ENCODE measurements at regions not wholly inside any gene's neighbourhood (a gene's known extent, or its start where the extent isn't known, plus 50 kb on each side); places are given as distances from the start of the nearest gene placed in this dataset.
"Not testable (repeated sequence)": the region's sequence is repeated elsewhere in the genome, so short reads cannot be mapped to it uniquely, and the experiment has no call there.

DNA sequence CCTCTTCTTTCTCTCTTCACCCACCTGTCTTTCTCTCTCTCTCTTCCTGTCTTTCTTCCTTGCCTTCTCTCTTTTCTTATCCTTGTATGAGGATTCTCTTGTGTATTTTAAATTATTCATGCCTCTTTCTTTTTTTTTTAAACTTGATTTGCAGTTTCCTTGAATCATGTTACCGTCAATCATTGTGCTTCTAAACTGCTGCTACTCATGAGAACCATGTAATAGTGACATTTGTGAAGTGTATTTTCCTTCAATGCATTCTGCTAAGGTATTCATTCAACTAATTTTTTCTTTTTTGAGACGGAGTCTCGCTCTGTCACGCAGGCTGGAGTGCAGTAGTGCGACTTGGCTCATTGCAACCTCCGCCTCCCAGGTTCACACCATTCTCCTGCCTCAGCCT, 539.1 kb upstream of the BRINP3 start:
- no peak for DNase-seq

GRCh38 chr1:191022856-191023255, 545.2 kb upstream of the BRINP3 start:
- DNase-seq, result no peak

DNA sequence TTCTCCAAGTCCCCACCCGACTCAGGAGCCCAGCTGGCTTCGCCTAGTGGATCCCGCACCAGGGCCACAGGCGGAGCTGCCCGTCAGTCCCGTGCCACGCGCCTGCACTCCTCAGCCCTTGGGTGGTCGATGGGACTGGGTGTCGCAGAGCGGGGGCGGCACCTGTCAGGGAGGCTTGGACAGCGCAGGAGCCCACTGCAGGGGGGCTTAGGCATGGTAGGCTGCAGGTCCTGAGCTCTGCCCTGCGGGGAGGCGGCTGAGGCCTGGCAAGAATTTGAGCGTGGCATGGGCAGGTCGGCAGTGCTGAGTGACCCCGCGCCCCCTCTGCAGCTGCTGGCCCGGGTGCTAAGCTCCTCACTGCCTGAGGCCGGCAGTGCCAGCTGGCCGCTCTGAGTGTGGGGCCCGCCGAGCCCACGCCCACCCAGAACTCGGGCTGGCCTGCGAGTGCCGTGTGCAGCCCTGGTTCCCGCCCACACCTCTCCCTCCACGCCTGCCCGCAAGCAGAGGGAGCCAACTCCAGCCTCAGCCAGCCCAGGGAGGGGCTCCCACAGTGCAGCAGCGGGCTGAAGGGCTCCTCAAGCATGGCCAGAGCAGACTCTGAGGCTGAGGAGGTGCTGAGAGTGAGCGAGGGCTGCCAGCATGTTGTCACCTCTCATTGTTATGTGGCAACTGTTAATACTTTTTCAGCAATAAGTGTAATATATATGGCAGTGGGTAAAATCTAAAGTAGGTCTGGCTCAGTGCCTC, 548.4 kb upstream of the BRINP3 start:
- no peak for DNase-seq

DNA sequence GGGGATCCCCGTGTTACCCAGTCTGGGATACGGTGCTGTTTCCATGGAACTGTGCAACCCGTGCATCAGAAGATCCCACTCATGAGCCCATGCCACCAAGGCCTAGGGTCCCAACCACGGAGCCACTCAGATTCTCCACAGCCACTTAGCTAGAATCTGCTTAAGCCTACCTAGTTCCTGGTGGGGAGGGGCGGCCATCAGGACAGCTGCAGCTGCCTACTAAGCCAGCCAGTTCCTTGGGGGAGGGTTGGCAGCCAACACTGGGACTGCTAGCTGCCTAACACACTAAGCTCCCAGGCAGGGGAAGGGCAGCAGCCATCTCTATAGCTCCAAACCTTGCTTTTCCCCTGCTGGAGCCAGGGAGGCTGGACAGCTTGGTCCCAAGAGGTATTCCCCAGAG, 549.2 kb upstream of the BRINP3 start:
- no peak for DNase-seq

GRCh38 chr1:191034132-191034531, 556.5 kb upstream of the BRINP3 start:
- DNase-seq, result no peak

DNA sequence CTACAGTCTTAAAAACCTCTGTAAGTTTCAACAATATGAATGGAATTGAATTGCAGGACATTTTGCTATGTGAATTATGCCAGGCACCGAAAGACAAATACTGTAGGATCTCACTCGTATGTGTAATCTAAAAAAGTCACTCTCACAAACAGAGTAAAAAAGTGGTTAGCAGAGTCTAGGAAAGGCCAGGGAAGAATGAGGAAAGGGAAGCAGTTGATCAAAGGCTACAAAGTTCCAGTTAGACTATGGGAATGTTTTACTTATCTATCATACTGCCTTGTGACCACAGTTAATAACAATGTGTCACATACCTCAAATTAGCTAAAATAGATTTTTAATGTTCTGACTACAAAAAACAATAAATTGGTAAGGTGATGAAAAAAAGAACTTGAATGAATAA, 565.4 kb upstream of the BRINP3 start:
- no peak for DNase-seq

DNA sequence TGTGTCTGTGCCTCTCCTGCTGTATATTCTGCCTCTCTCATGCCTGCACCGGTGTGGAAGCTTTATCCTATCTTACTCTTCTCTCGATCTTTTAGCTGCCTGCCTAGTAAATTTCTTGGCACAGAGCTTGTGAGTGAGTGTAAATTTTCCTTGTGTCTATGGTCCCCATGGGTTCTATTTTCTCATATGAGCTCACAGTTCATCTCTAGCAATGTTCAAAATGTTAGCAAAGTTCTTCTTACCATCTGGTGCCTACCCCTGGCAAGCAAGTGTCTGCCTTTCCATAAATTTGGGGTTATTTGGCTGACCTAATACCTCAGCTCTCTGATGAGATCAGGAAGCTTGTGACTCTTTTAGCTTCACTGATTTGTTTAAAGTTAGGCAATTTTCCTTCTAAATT, 572.1 kb upstream of the BRINP3 start:
- DNase-seq, result no peak

DNA sequence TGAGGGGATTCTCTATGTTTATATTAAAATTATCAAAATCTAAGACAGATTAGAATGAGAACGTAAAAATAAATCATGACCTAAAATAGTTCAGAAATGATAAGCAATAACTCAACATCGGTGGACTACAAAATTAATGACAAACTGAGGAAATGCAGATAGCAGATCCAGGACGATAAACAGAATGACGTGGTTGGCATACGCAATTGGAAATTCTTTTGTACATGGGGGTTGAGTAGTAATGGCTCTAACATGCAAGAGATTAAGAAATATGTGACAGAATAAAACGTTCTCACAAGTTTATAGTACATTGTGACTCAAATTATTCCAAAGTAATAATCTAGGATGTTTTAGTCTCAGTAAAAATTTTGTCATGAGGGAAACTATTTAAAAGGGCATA, 575.2 kb upstream of the BRINP3 start:
- DNase-seq, result no peak

DNA sequence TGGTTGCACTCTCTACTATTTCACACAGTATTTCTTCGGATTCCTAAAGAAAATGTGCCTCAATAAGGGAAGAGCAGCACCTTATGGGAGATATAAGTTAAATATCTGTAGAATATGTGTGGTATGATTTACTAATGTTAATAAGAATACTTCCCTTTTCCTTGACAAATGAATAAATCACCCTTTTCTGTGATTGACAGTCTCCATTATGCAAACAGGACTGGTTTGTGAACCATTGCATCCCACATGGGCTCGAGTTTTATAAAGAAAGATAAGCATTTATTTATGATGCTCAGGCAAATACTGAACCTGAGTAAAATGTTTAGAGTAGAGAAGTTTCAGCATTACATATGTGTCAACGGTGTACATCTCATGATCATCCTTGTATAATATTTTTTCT, 587.7 kb upstream of the BRINP3 start:
- no peak for DNase-seq

- DNase-seq, result no peak
Observed at GRCh38 chr1:191065771-191066170, 588.1 kb upstream of the BRINP3 start.

- no peak for DNase-seq
Observed at GRCh38 chr1:191074881-191075280, 597.2 kb upstream of the BRINP3 start.

- DNase-seq, result not testable (repeated sequence)
Observed at GRCh38 chr1:191083090-191083489, 605.4 kb upstream of the BRINP3 start.

DNA sequence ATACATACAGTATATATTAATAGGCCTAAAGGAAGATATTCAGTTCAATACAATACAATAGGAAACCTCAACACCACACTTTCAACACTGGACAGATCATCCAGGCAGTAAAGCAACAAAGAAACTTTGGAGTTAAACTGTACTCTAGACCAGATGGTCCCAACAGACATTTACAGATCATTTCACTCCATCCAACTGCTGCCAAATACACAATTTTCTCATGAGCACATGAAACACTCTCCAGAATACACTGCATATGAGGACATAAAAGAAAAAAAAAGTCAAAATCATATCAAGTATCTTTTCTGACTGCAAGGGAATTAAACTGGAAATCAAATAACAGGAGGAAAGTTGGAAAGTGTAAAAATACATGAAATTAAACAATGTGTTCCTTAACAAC, 607.5 kb upstream of the BRINP3 start:
- peak; percentile 34 for DNase-seq

GRCh38 chr1:191086910-191087309, 609.2 kb upstream of the BRINP3 start:
- no peak for DNase-seq

DNA sequence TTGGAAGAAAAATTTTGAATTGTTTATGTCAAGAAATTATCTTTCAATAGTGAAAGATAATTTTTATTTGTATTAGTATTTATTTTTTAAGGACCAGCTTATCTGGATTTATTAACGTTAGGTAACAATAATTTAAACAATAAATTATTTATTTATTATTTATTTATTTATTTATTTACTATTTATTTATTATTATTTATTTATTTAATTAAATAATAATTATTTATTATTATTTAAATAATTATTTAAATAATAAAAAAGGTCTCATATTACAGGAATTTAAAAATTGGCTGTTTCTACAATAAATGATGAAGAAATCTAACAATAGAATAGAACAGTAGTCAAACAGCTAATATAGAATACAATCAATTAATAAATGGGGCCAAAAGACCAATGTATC, 618.7 kb upstream of the BRINP3 start:
- DNase-seq, result no peak

- no peak for DNase-seq
Observed at GRCh38 chr1:191099696-191100095, 622.0 kb upstream of the BRINP3 start.

DNA sequence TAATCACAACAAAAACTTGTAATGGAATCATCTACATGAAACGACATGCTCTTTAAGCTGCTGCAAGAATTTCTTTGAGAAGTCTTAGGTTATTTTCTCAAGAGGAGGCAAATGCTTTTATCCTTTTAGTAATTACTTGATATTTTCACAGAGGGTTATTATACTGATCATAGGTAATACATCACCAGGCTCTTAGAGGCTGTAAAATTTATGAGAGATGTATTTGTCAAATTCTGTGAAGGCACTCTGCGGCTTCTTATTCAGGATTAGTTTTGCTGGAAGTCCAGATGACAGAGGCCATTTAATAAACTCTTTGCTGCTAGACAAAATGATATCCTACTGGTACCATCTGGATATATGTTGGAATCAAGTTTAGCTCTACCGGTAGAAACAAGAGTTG, 624.3 kb upstream of the BRINP3 start:
- DNase-seq, result no peak

DNA sequence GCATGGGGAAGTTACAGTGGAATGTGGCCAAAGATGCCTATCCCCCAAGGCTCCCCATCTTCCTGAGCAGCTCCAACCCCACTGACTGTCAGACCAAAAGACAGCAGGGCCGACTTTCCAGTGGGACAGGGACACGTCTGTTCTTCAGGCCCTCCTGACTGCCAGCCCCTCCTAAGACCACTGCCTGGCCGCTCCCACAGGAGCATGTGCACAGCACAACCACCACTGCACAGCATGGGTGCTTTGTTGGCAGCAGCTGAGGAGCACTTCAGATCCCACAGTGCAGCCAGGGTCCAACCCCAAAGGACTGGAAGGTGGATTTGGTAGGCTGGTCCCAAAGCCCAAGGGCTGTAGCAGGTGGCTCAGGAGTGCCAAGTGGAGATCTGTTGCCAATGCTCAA, 648.3 kb upstream of the BRINP3 start:
- no peak for DNase-seq

DNA sequence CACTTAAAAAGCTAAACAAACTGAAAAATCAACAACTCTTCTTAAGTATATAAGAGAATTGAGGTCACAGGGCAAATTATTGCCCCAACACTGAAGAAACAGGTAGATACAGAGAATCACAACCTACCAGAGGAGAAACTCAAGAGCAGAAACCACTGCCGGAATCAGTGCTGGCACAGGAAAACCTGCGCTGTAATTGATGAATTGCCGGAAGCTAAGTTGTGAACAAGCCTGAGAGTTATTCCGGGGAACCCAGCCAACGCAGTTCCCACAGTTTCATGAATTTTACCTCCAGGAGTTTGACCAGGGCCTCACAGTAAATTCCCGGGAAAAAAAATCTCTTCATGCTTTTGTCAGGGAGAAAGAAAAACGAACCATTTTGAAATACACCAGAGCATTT, 657.1 kb upstream of the BRINP3 start:
- DNase-seq, result peak; percentile 21

GRCh38 chr1:191140038-191140437, 662.4 kb upstream of the BRINP3 start:
- no peak for DNase-seq

DNA sequence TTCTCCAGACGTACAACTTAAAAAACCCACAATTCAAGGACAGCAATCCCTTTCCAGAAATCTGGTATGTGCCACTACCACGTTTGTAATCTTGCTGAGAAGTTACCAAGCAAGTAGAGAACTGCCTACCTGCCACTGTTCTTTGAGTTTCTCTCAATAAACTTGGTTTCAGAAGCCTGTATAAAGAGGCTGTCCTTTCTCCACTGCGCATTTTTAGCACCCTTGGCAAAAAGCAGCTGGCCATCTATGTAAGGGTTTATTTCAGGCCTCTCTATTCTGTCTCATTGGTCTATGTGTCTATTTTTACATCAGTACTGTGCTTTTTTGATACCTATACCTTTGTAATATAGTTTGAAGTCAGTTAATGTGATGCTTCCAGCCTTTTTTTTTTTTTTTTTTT, 665.1 kb upstream of the BRINP3 start:
- no peak for DNase-seq

DNA sequence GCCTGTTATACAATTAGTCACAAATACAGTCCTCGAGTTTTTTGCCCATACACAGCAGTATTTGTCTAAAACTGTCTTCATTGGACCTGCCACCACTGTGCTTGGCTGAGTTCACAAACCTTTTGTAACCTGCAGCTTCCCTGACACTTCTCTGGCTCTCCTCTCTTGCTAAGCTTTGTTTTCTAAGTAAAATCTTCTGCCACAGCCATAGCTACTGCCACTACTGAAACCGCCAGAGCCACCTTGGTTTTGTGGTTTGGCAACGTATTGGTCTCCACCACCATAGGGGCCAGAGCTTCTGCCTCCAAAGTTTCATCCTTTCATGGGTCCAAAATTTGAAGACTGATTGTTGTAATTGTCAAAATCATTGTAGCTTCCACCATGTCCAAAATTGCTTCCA, 668.2 kb upstream of the BRINP3 start:
- DNase-seq, result no peak

GRCh38 chr1:191151321-191151807, 673.7 kb upstream of the BRINP3 start:
- no peak for DNase-seq

GRCh38 chr1:191152776-191153175, 675.1 kb upstream of the BRINP3 start:
- DNase-seq, result no peak

DNA sequence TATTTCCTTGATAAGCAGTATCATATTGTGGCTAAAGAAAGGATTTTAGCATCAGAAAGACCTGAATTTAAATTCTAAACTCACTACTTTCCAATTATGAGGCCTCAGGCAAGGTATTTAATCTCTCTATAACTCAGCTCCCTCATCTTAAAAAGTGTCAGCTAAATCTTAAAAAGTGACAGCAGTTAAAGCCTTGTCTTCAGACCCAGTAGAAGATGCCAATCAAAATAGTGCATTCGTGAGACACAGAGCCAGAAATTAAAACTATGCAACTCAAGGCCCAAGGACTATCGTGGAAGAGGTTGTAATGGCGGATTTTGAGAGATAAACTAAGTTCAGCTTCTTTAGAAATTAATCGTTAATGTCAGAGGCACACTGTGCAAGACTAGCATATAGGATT, 677.5 kb upstream of the BRINP3 start:
- DNase-seq, result no peak
